Left ventricle myocardium inferior (tissue), 1 donor: ENCODE measurements at regions not wholly inside any gene's neighbourhood (a gene's known extent, or its start where the extent isn't known, plus 50 kb on each side); places are given as distances from the start of the nearest gene placed in this dataset.

Source experiments
- DNase-seq: peaks from one replicate; pipeline ENCODE4 v3.0.0-alpha.2; 2020
- H3K27ac ChIP-seq: fragments of 200-600 bp; replicated peaks from 2 replicates; pipeline ENCODE4 v1.8.0; 2021
- H3K27me3 ChIP-seq: fragments of 200-600 bp; 2 replicates; pipeline ENCODE4 v1.8.0; 2021; ENCODE audit warnings: low read depth
- H3K36me3 ChIP-seq: fragments of 200-600 bp; 2 replicates; pipeline ENCODE4 v1.8.0; 2021
- H3K4me1 ChIP-seq: fragments of 200-600 bp; 2 replicates; pipeline ENCODE4 v1.8.0; 2021
- H3K4me3 ChIP-seq: fragments of 200-600 bp; 2 replicates; pipeline ENCODE4 v1.8.0; 2021; ENCODE audit warnings: mild to moderate bottlenecking, moderate library complexity
- H3K9me3 ChIP-seq: fragments of 200-600 bp; replicated peaks from 2 replicates; pipeline ENCODE4 v1.8.0; 2021
- CTCF ChIP-seq: fragments of 200-600 bp; IDR thresholded peaks from 2 replicates; pipeline ENCODE4 v1.8.0; 2021; ENCODE audit warnings: antibody characterized with exemption, mild to moderate bottlenecking, borderline replicate concordance
- intact Hi-C: fragments of 100-400 bp; cut with micrococcal nuclease; formaldehyde crosslinking; loops from one replicate; pipeline ENCODE4 v1.11.0; 2022
- donor health status: DM: no; HTN: yes; CAD: no; lungs with severe emphysema.

DNA sequence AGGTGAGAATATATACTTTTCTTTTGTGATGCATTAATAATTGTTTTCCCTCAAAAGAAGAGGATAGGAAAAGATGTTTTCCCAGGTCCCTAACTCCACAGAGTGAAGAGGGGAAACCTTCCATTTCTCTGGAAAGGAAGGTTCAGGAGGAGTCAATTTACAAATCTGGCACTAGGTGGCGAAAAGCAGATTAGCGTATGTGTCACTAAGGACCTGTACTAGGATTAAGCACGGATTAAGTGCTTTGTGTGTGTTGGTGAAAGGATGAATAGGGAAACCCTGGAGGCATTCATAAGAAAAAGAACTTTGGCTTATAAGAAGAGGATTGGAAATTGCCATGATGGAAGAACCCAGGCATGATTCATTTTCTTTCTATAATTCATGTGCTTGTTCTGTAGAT is 410.1 kb upstream of the PLXNA2 start:
- intact Hi-C loops = loop anchor here (10.0 kb wide), 1 partner anchor 541 kb away; no protein-coding TSS in a partner anchor
- DNase-seq = no peak
- Histone ChIP-seq H3K27ac (no peak overlapping the region), H3K4me3 (no peak overlapping the region), H3K9me3 (no peaks in the 10 kb centered on the region), H3K27me3 (peaks cover 25% of the 10 kb centered on the region), H3K4me1 (no peaks in the 10 kb centered on the region), H3K36me3 (no peaks in the 10 kb centered on the region)
- peak; percentile 27 for TF ChIP-seq CTCF

DNA sequence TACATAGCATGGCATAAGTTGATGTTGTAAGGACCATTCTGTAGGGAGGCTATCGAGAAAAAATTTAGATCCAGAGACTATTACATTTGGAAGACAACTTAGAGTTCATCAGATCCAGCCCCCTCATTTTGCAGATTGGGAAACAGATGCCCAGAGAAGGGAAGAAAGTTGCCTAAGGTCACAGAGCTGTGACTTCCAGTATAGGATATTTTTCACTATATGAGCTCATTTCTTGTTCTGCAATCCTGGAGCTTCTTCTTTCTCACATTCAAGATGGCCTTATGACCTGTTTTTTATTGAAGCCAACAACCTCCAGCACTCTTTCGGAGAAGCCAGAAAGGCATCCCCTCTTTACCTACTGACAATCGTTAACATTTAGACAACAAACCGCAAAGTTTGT is 421.8 kb upstream of the PLXNA2 start:
- Histone ChIP-seq H3K36me3 (no peaks in the 10 kb centered on the region), H3K4me3 (no peak overlapping the region), H3K4me1 (no peaks in the 10 kb centered on the region), H3K27ac (no peak overlapping the region), H3K9me3 (no peaks in the 10 kb centered on the region), H3K27me3 (peaks cover 9% of the 10 kb centered on the region)
- DNase-seq = no peak
- TF ChIP-seq CTCF = no peak
- intact Hi-C loops = no loop called here

GRCh38 chr1:208668991-208669390 is 424.8 kb upstream of the PLXNA2 start:
- intact Hi-C loops = no loop called here
- no peak overlapping the region for H3K4me3 ChIP-seq
- no peak for TF ChIP-seq CTCF
- H3K4me1 ChIP-seq = no peaks in the 10 kb centered on the region
- DNase-seq = no peak
- no peaks in the 10 kb centered on the region for H3K27me3 ChIP-seq
- H3K9me3 ChIP-seq = no peaks in the 10 kb centered on the region
- H3K36me3 ChIP-seq = no peaks in the 10 kb centered on the region
- H3K27ac ChIP-seq = no peak overlapping the region

- Histone ChIP-seq H3K4me1 (no peaks in the 10 kb centered on the region), H3K4me3 (no peak overlapping the region), H3K27ac (no peak overlapping the region), H3K9me3 (no peaks in the 10 kb centered on the region), H3K27me3 (no peaks in the 10 kb centered on the region), H3K36me3 (no peaks in the 10 kb centered on the region)
- intact Hi-C loops = no loop called here
- no peak for DNase-seq
- no peak for TF ChIP-seq CTCF
These were observed 426.6 kb upstream of the PLXNA2 start for GRCh38 chr1:208670778-208671177.

DNA sequence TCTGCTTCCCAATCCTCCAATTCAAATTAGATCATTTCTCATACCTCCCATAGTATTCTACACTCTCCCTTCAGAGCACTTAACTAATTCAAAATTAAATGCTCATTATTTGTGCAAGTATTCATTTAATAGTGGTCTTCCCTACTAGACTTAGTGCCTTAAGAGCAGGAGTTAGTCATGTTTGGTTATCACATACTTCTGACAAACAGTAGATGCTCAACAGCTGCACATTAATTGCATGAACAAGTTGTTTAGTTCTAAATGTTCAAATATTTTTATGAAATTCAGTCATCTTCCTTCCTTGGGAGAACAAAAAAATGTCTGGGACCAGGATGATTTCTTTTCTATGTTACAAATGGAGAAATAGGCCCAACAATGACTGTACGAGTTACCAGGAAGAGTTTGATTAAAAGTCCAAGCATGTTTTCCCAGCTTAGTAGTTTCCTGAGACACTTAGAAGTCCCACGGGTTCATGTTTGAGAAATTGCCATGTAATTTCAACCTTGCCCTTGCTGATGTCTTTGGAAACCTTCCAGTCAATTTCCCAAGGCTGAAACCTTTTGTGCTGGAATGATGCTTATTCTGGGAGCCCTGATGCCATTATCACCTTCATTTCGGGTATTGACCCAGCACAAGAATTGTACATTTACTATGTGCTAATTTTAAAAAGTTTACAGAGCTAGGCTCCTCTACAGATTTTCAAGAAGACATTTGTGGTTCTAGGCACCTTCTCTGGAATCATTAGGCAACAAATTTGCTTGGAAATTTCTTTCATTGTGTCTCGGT is 437.9 kb upstream of the PLXNA2 start:
- no peak overlapping the region for H3K4me3 ChIP-seq
- H3K36me3 ChIP-seq = no peaks in the 10 kb centered on the region
- no peak for TF ChIP-seq CTCF
- H3K27me3 ChIP-seq = no peaks in the 10 kb centered on the region
- no peak for DNase-seq
- no peaks in the 10 kb centered on the region for H3K9me3 ChIP-seq
- intact Hi-C loops = no loop called here
- peaks cover 17% of the 10 kb centered on the region for H3K4me1 ChIP-seq
- peak overlapping the region; percentile 61 for H3K27ac ChIP-seq
